HG03159 (cell line): ENCODE measurements at regions not wholly inside any gene's neighbourhood (a gene's known extent, or its start where the extent isn't known, plus 50 kb on each side); places are given as distances from the start of the nearest gene placed in this dataset.
"Not testable (repeated sequence)": the region's sequence is repeated elsewhere in the genome, so short reads cannot be mapped to it uniquely, and the experiment has no call there.

Experiments
- ATAC-seq: cut with Tn5 transposase; IDR thresholded peaks from one replicate; pipeline ENCODE4 v1.9.1; 2021; ENCODE audit warnings: mild to moderate bottlenecking, moderate library complexity; ENCODE audit not compliant: unreplicated experiment

GRCh38 chr20:50354721-50355589, 155.2 kb upstream of the PTPN1 start:
- ATAC-seq = no peak

- no peak for ATAC-seq
Measured at GRCh38 chr20:50355590-50356524, 154.3 kb upstream of the PTPN1 start.

- no peak for ATAC-seq
Measured at GRCh38 chr20:50356525-50356885, 153.7 kb upstream of the PTPN1 start.

- no peak for ATAC-seq
Measured at GRCh38 chr20:50356962-50357782, 153.0 kb upstream of the PTPN1 start.

- no peak for ATAC-seq
Measured at GRCh38 chr20:50357783-50358161, 152.4 kb upstream of the PTPN1 start.

GRCh38 chr20:50358166-50358565, 152.0 kb upstream of the PTPN1 start:
- ATAC-seq = no peak

- no peak for ATAC-seq
Measured at GRCh38 chr20:50358971-50359370, 151.2 kb upstream of the PTPN1 start.

- no peak for ATAC-seq
Measured at GRCh38 chr20:50359607-50360217, 150.5 kb upstream of the PTPN1 start.

- no peak for ATAC-seq
Measured at GRCh38 chr20:50360218-50360672, 149.9 kb upstream of the PTPN1 start.

- ATAC-seq = no peak
Measured at GRCh38 chr20:50360921-50361320, 149.3 kb upstream of the PTPN1 start.

GRCh38 chr20:50362177-50362576, 148.0 kb upstream of the PTPN1 start:
- ATAC-seq = not testable (repeated sequence)

- no peak for ATAC-seq
Measured at GRCh38 chr20:50363027-50363426, 147.2 kb upstream of the PTPN1 start.

- ATAC-seq = no peak
Measured at GRCh38 chr20:50363479-50363878, 146.7 kb upstream of the PTPN1 start.

GRCh38 chr20:50364542-50364941, 145.6 kb upstream of the PTPN1 start:
- no peak for ATAC-seq

GRCh38 chr20:50366270-50367103, 143.7 kb upstream of the PTPN1 start:
- ATAC-seq = no peak

- no peak for ATAC-seq
Measured at GRCh38 chr20:50367104-50367674, 143.0 kb upstream of the PTPN1 start.

- no peak for ATAC-seq
Measured at GRCh38 chr20:50367739-50368375, 142.3 kb upstream of the PTPN1 start.

GRCh38 chr20:50368386-50368785, 141.8 kb upstream of the PTPN1 start:
- no peak for ATAC-seq

GRCh38 chr20:50368813-50369224, 141.4 kb upstream of the PTPN1 start:
- no peak for ATAC-seq
